ENCODE measurements at regions not wholly inside any gene's neighbourhood (a gene's known extent, or its start where the extent isn't known, plus 50 kb on each side); places are given as distances from the start of the nearest gene placed in this dataset.

DNA sequence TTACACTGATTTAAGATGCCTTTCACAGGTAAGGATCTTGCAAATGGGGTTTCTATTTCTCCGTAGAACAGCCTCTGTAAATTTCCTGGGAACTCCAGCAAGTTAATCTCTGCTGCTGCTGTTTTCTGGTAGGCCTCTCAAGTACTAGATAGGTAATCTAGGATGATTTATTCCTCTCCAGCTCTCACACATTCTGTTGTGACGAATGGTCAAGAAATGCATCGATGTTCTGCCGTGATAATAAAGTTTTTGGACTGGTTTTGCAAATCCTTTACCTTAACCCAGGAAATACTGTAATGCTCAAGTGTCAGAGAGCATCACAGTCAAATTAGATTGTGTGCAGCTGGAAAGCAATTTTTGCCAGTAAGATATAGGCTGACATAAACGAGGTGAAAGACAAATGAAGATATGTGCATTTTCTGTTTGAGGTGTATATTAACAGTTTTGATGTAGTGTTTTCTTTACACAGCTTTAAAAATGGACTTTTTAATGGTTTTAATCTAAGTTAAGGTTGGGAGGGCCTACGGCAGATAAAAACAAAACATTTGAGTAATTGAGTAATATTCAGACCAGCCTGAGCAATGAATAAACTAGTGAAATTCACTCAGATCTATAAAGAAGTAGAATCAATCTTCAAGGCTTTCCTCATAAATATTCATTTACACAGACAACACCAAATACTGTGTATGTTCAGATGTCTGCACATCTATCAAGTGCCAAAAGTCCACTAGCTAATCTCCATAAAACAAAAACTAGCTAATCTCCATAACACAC lies 300.6 kb upstream of the EDIL3 start:
- intact Hi-C loops (cut with DNase I), result no loop called here
- no peak for DNase-seq

DNA sequence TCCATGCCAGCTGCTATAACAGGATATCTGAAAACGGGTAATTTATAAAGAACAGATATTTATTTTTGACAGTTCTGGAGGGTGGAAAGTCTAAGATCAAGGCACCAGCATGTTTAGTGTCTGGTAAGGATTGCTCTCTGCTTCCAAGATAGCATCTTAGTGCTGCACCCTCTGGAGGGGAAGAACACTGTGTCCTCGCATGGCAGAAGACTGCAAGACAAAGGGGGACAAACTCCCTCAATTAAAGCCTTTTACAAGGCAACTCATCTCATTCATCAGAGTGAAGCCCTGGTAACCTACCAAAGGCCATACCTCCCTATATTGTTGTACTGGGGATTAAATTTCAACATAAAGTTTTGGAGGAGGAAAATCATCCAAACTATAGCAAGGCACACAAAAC lies 298.9 kb upstream of the EDIL3 start:
- no peak overlapping the region for H3K27ac ChIP-seq
- no peaks in the 10 kb centered on the region for H3K36me3 ChIP-seq
- no peak for DNase-seq
- peaks cover 0 to 4% (median 0%) of the 10 kb centered on the region in 12 donors for H3K9me3 ChIP-seq
- no peaks in the 10 kb centered on the region for H3K4me1 ChIP-seq
- 71 to 80% (median 77%) methylated on average over 2 of the region's 2 CpGs for WGBS, 4 donors
- no peak overlapping the region for H3K4me3 ChIP-seq
- intact Hi-C loops (cut with DNase I), result no loop called here
- no peak for TF ChIP-seq POLR2A (IDR thresholded peaks at IDR 0.05)
- TF ChIP-seq, protein P1, sequence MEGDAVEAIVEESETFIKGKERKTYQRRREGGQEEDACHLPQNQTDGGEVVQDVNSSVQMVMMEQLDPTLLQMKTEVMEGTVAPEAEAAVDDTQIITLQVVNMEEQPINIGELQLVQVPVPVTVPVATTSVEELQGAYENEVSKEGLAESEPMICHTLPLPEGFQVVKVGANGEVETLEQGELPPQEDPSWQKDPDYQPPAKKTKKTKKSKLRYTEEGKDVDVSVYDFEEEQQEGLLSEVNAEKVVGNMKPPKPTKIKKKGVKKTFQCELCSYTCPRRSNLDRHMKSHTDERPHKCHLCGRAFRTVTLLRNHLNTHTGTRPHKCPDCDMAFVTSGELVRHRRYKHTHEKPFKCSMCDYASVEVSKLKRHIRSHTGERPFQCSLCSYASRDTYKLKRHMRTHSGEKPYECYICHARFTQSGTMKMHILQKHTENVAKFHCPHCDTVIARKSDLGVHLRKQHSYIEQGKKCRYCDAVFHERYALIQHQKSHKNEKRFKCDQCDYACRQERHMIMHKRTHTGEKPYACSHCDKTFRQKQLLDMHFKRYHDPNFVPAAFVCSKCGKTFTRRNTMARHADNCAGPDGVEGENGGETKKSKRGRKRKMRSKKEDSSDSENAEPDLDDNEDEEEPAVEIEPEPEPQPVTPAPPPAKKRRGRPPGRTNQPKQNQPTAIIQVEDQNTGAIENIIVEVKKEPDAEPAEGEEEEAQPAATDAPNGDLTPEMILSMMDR (IDR thresholded peaks at IDR 0.05), result no peak
- no peaks in the 10 kb centered on the region for H3K27me3 ChIP-seq
- no peak for ATAC-seq

More for the DNA sequence above, 300.6 kb upstream of the EDIL3 start:
- ATAC-seq, result no peak
- Histone ChIP-seq H3K27me3 (no peaks in the 10 kb centered on the region), H3K27ac (no peak overlapping the region), H3K4me3 (no peak overlapping the region), H3K4me1 (no peaks in the 10 kb centered on the region), H3K9me3 (peaks cover 0 to 4% (median 0%) of the 10 kb centered on the region in 12 donors), H3K36me3 (no peaks in the 10 kb centered on the region)
- 30 to 48% (median 38%) methylated on average over 6 of the region's 6 CpGs for WGBS, 4 donors
- TF ChIP-seq, protein P1 (IDR thresholded peaks at IDR 0.05), result no peak
- TF ChIP-seq POLR2A (IDR thresholded peaks at IDR 0.05), result no peak

DNA sequence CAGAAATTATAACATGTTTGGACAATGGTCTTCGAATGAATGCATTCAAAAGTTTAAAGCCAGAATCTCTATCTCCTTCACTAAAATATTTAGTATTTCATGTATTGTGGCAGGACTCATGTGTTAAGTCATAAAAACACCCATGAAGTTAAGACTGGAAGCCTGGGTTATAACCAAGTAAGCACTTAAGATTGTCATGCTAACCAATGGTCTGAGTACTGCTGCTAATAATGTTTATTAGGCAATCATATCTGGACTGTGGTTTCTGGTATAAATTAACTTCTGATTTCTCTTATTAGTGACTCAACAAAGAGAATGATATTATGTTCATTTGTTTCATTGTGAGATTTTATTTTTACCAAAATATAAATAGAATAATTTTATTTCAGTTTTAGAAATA lies 297.9 kb upstream of the EDIL3 start:
- no peak overlapping the region for H3K4me3 ChIP-seq
- ATAC-seq (no peak), DNase-seq (no peak)
- no peak for TF ChIP-seq POLR2A (IDR thresholded peaks at IDR 0.05)
- TF ChIP-seq, protein P1 (IDR thresholded peaks at IDR 0.05), result no peak
- H3K27ac ChIP-seq, result no peak overlapping the region
- intact Hi-C loops (cut with DNase I), result no loop called here
- H3K9me3 ChIP-seq, result peaks cover 0 to 4% (median 0%) of the 10 kb centered on the region in 12 donors
- H3K4me1 ChIP-seq, result no peaks in the 10 kb centered on the region
- 76 to 85% (median 81%) methylated on average over 1 of the region's 1 CpG for WGBS, 4 donors
- no peaks in the 10 kb centered on the region for H3K36me3 ChIP-seq
- H3K27me3 ChIP-seq, result no peaks in the 10 kb centered on the region

DNA sequence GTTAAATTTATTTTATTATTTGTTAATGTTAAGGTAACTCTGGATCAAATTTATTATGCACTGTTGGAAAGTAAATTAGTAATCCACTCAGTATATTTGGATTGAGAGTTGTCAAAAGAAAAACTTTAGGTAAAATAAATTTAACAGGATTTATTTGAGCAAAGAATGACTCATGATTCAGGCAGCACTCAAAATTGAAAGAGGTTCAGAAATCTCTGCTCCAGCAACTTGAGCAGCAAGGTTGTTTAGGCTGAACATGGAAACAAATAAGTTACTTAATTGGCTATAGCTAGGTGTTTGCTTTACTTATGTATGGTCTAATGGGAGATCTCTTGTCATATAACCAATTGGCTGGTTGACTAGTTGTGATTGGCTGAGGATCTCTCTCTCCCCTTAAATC lies 296.2 kb upstream of the EDIL3 start:
- ATAC-seq, result no peak
- intact Hi-C loops (cut with DNase I), result no loop called here

More for the DNA sequence above, 296.2 kb upstream of the EDIL3 start:
- DNase-seq, result no peak
- H3K9me3 ChIP-seq, result no peaks in the 10 kb centered on the region
- TF ChIP-seq, protein P1 (IDR thresholded peaks at IDR 0.05), result no peak
- TF ChIP-seq POLR2A (IDR thresholded peaks at IDR 0.05), result no peak
- no peaks in the 10 kb centered on the region for H3K36me3 ChIP-seq
- no peak overlapping the region for H3K27ac ChIP-seq
- H3K4me1 ChIP-seq, result no peaks in the 10 kb centered on the region
- H3K4me3 ChIP-seq, result no peak overlapping the region
- H3K27me3 ChIP-seq, result no peaks in the 10 kb centered on the region

Measured in heart left ventricle (tissue), 16 donors.